GM23338 (cell line): ENCODE measurements at regions not wholly inside any gene's neighbourhood (a gene's known extent, or its start where the extent isn't known, plus 50 kb on each side); places are given as distances from the start of the nearest gene placed in this dataset.

Experiments used
- ATAC-seq: fragments of 200-7000 bp; cut with Tn5 transposase; 3 replicates; pipeline ENCODE4 v1.9.1; 2020
- DNase-seq: peaks from one replicate; pipeline ENCODE4 v3.0.0-alpha.2; 2015; ENCODE audit warnings: low spot score
- H2AFZ ChIP-seq: fragments of 200-600 bp; sonication (generic); 2 replicates; pipeline ENCODE4 v1.8.0; 2016; ENCODE audit warnings: antibody characterized with exemption, mild to moderate bottlenecking, moderate library complexity
- H3F3A ChIP-seq: fragments of 200-600 bp; sonication (generic); replicated peaks from 2 replicates; pipeline ENCODE4 v1.8.0; 2017; ENCODE audit warnings: antibody characterized with exemption, mixed run types, low read depth
- H3K27ac ChIP-seq: fragments of 200-600 bp; sonication (generic); 2 replicates; pipeline ENCODE4 v1.6.1; 2016; ENCODE audit warnings: low read depth
- H3K27me3 ChIP-seq: fragments of 200-600 bp; sonication (generic); 2 replicates; pipeline ENCODE4 v1.8.0; 2016; ENCODE audit warnings: mild to moderate bottlenecking, mixed run types, moderate library complexity; ENCODE audit not compliant: insufficient read depth
- H3K36me3 ChIP-seq: fragments of 200-600 bp; sonication (generic); 2 replicates; pipeline ENCODE4 v1.8.0; 2016; ENCODE audit warnings: mild to moderate bottlenecking; ENCODE audit not compliant: insufficient read depth
- H3K4me1 ChIP-seq: fragments of 200-600 bp; sonication (generic); 2 replicates; pipeline ENCODE4 v1.8.0; 2016; ENCODE audit warnings: mild to moderate bottlenecking, moderate library complexity; ENCODE audit not compliant: insufficient read depth
- H3K4me2 ChIP-seq: fragments of 200-600 bp; sonication (generic); 2 replicates; pipeline ENCODE4 v1.7.1; 2017; ENCODE audit warnings: mixed run types
- H3K4me3 ChIP-seq: fragments of 200-600 bp; sonication (generic); 2 replicates; pipeline ENCODE4 v1.6.1; 2016; ENCODE audit warnings: mixed run types
- H3K79me2 ChIP-seq: fragments of 200-600 bp; sonication (generic); replicated peaks from 2 replicates; pipeline ENCODE4 v1.8.0; 2017; ENCODE audit warnings: mild to moderate bottlenecking; ENCODE audit not compliant: insufficient read depth
- H3K9me2 ChIP-seq: fragments of 200-600 bp; sonication (generic); 2 replicates; pipeline ENCODE4 v1.8.0; 2017; ENCODE audit not compliant: insufficient read depth
- H4K20me1 ChIP-seq: fragments of 200-600 bp; sonication (generic); replicated peaks from 2 replicates; pipeline ENCODE4 v1.8.0; 2017; ENCODE audit warnings: mild to moderate bottlenecking; ENCODE audit not compliant: insufficient read depth
- H3K27ac Mint-ChIP-seq: 2 replicates; pipeline ENCODE4 v1.8.0; 2020; ENCODE audit warnings: inconsistent platforms, mild to moderate bottlenecking, moderate library complexity, mixed read lengths
- H3K27me3 Mint-ChIP-seq: 3 replicates; pipeline ENCODE4 v1.8.0; 2022; ENCODE audit warnings: low read depth, mild to moderate bottlenecking, moderate library complexity, mixed read lengths, inconsistent platforms; ENCODE audit not compliant: insufficient read depth, poor library complexity
- H3K36me3 Mint-ChIP-seq: 3 replicates; pipeline ENCODE4 v1.8.0; 2021; ENCODE audit warnings: low read depth, mild to moderate bottlenecking, inconsistent platforms, moderate library complexity, mixed read lengths
- H3K4me1 Mint-ChIP-seq: 3 replicates; pipeline ENCODE4 v1.8.0; 2020; ENCODE audit warnings: mild to moderate bottlenecking, inconsistent platforms, mixed read lengths
- H3K4me3 Mint-ChIP-seq: 3 replicates; pipeline ENCODE4 v1.8.0; 2021; ENCODE audit warnings: moderate library complexity, mild to moderate bottlenecking, inconsistent platforms, mixed read lengths
- H3K9me3 Mint-ChIP-seq: 3 replicates; pipeline ENCODE4 v1.8.0; 2020; ENCODE audit warnings: moderate library complexity, mild to moderate bottlenecking, inconsistent platforms, mixed read lengths
- CREB1 ChIP-seq: fragments of 250-450 bp; sonication (Bioruptor Pico); IDR thresholded peaks from 2 replicates; pipeline ENCODE4 v1.5.0; 2020; ENCODE audit warnings: low read depth, mild to moderate bottlenecking, moderate library complexity
- CTCF ChIP-seq, 2 experiments: fragments of 200-600 bp in 1 of 2; sonication (generic) in 1 of 2; conservative IDR thresholded peaks; 2 replicates each; pipeline versions ENCODE4 v1.5.1 to v1.6.1; 2016 to 2017; ENCODE audit warnings: antibody characterized with exemption in 2 of 2, low read depth in 2 of 2, mild to moderate bottlenecking in 2 of 2, moderate library complexity in 1 of 2
- ETS1 ChIP-seq: IDR thresholded peaks from 2 replicates; pipeline ENCODE4 v1.6.1; 2016; ENCODE audit warnings: antibody characterized with exemption
- EZH2 ChIP-seq: fragments of 200-600 bp; sonication (generic); IDR thresholded peaks from one replicate; pipeline ENCODE4 v1.8.0; 2017; ENCODE audit warnings: antibody characterized with exemption, mild to moderate bottlenecking, low read depth; ENCODE audit not compliant: unreplicated experiment
- EZH2phosphoT487 ChIP-seq: fragments of 200-600 bp; sonication (generic); IDR thresholded peaks from one replicate; pipeline ENCODE4 v1.8.1; 2018; ENCODE audit warnings: antibody characterized with exemption; ENCODE audit not compliant: unreplicated experiment
- JUNB ChIP-seq: IDR thresholded peaks from one replicate; pipeline ENCODE4 v1.6.1; 2016; ENCODE audit warnings: antibody characterized with exemption; ENCODE audit not compliant: unreplicated experiment
- NANOG ChIP-seq: IDR thresholded peaks from 2 replicates; pipeline ENCODE4 v1.6.1; 2016; ENCODE audit warnings: antibody characterized with exemption, borderline replicate concordance
- POLR2AphosphoS5 ChIP-seq: IDR thresholded peaks from 2 replicates; pipeline ENCODE4 v1.6.1; 2016; ENCODE audit warnings: antibody characterized with exemption, low read depth
- REST ChIP-seq: IDR thresholded peaks from one replicate; pipeline ENCODE4 v1.6.1; 2018; ENCODE audit warnings: antibody characterized with exemption; ENCODE audit not compliant: unreplicated experiment
- STAT1 ChIP-seq: IDR thresholded peaks from one replicate; pipeline ENCODE4 v1.6.1; 2016; ENCODE audit warnings: antibody characterized with exemption; ENCODE audit not compliant: unreplicated experiment
- ZNF114 ChIP-seq: fragments of 250-450 bp; sonication (Bioruptor Pico); IDR thresholded peaks from 2 replicates; pipeline ENCODE4 v1.5.0; 2020; ENCODE audit warnings: mild to moderate bottlenecking, moderate library complexity
- ZNF331 ChIP-seq: fragments of 250-450 bp; sonication (Bioruptor Pico); IDR thresholded peaks from 2 replicates; pipeline ENCODE4 v1.5.0; 2020; ENCODE audit warnings: low read depth, mild to moderate bottlenecking, moderate library complexity
- ZNF462 ChIP-seq: fragments of 250-450 bp; sonication (Bioruptor Pico); IDR thresholded peaks from 2 replicates; pipeline ENCODE4 v1.5.0; 2020; ENCODE audit warnings: mild to moderate bottlenecking, moderate library complexity

GRCh38 chr18:78107363-78107762, 857.7 kb downstream of the GALR1 start:
- Histone ChIP-seq H3K4me2 (no peak overlapping the region), H4K20me1 (no peaks in the 10 kb centered on the region), H2AFZ (no peak overlapping the region), H3K9me2 (no peaks in the 10 kb centered on the region), H3K36me3 (no peaks in the 10 kb centered on the region; the same call in 1 of the 2 replicates), H3K4me3 (no peak overlapping the region), H3K27me3 (no peaks in the 10 kb centered on the region), H3K27ac (no peak overlapping the region), H3F3A (no peaks in the 10 kb centered on the region), H3K4me1 (no peaks in the 10 kb centered on the region), H3K79me2 (no peaks in the 10 kb centered on the region)
- Mint-ChIP-seq H3K4me1 (no peaks in the 10 kb centered on the region), H3K36me3 (peaks cover 41% of the 10 kb centered on the region), H3K4me3 (no peak overlapping the region), H3K9me3 (peaks cover 95% of the 10 kb centered on the region), H3K27ac (no peak overlapping the region), H3K27me3 (peaks cover 2% of the 10 kb centered on the region)
- DNase-seq = no peak
- TF ChIP-seq JUNB = no peak
- TF ChIP-seq REST = no peak
- TF ChIP-seq ZNF462 (CRISPR knock-in tag) = no peak
- TF ChIP-seq NANOG = no peak
- no peak for TF ChIP-seq EZH2phosphoT487
- no peak for TF ChIP-seq EZH2
- TF ChIP-seq ZNF331 = no peak
- TF ChIP-seq ETS1 = no peak
- TF ChIP-seq CREB1 (CRISPR knock-in tag) = no peak
- no peak for TF ChIP-seq ZNF114 (CRISPR knock-in tag)
- no peak for TF ChIP-seq POLR2AphosphoS5
- no peak for TF ChIP-seq CTCF (conservative IDR thresholded peaks at IDR 0.05; ENCODE audit: low read depth in 2 of 2)
- no peak for TF ChIP-seq STAT1
- no peak for ATAC-seq
